ENCODE measurements at regions not wholly inside any gene's neighbourhood (a gene's known extent, or its start where the extent isn't known, plus 50 kb on each side); places are given as distances from the start of the nearest gene placed in this dataset.

DNA sequence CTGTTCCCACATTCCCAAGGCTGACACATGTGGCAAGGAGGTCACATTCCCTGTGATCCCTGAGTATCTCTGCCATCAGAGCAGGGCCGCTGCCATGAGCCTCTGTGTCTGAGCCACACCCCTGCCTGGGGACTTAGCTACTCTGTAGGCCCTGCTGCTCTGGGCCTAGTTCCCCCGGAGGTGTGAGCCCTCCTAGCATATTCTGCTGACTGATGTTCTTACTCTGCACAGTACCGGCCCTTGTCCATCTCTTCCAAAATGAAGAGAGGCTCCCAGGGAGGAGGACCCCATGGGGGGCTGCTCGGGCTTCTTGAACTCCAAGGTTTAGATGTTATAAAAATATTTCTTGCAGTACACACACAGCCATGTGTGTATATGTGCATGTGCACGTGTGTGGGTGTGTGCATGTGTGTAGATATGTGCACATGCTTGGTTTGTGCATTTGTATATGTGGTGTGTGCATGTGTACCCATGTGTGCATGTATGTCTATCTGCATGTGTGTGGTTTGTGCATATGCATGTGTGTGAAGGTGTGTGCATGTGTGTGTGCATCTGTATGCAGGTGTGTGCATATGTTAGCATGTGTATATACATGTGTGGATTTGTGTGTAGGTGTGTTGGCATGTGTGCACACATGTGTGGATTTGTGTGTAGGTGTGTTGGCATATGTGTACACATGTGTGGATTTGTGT lies 101.2 kb downstream of the ERMARD start:
- TF ChIP-seq, protein P1, sequence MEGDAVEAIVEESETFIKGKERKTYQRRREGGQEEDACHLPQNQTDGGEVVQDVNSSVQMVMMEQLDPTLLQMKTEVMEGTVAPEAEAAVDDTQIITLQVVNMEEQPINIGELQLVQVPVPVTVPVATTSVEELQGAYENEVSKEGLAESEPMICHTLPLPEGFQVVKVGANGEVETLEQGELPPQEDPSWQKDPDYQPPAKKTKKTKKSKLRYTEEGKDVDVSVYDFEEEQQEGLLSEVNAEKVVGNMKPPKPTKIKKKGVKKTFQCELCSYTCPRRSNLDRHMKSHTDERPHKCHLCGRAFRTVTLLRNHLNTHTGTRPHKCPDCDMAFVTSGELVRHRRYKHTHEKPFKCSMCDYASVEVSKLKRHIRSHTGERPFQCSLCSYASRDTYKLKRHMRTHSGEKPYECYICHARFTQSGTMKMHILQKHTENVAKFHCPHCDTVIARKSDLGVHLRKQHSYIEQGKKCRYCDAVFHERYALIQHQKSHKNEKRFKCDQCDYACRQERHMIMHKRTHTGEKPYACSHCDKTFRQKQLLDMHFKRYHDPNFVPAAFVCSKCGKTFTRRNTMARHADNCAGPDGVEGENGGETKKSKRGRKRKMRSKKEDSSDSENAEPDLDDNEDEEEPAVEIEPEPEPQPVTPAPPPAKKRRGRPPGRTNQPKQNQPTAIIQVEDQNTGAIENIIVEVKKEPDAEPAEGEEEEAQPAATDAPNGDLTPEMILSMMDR (IDR thresholded peaks at IDR 0.05; ENCODE audit: low read depth, low read length) = no peak
- TF ChIP-seq, protein P2, sequence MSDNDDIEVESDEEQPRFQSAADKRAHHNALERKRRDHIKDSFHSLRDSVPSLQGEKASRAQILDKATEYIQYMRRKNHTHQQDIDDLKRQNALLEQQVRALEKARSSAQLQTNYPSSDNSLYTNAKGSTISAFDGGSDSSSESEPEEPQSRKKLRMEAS (IDR thresholded peaks at IDR 0.05; ENCODE audit: low read depth, low read length) = peak; percentile 55
